Endometrial microvascular endothelial cells (primary cell): ENCODE measurements at regions not wholly inside any gene's neighbourhood (a gene's known extent, or its start where the extent isn't known, plus 50 kb on each side); places are given as distances from the start of the nearest gene placed in this dataset.
"Not testable (repeated sequence)": the region's sequence is repeated elsewhere in the genome, so short reads cannot be mapped to it uniquely, and the experiment has no call there.

ENCODE experiments used
- in situ Hi-C: cut with HindIII; loops from 2 replicates; pipeline ENCODE4 v1.10.0; 2017; ENCODE audit warnings: low sequenced_read_pairs, low pct_unique_long_range_greater_than_20kb; ENCODE audit errors: inconsistent ontology term

DNA sequence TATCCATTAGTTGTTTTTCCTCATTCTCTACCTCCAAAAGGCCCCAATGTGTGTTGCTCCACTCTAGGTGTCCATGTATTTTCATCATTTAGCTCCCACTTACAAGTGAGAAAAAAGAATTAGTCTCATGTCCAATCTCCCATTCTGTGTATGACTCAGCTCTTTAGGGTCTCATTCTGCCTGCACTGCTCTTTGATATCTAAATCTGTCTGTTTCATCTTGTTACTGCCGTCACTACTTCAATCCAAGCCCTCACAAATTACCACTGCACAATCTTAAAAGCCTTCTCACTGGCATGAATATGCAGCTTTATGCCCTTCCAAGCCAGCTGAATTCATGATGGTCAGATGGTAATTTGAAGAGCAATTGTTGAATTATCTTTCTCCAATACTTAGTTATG is 480.5 kb downstream of the TRIB2 start:
- in situ Hi-C loops: no loop called here

DNA sequence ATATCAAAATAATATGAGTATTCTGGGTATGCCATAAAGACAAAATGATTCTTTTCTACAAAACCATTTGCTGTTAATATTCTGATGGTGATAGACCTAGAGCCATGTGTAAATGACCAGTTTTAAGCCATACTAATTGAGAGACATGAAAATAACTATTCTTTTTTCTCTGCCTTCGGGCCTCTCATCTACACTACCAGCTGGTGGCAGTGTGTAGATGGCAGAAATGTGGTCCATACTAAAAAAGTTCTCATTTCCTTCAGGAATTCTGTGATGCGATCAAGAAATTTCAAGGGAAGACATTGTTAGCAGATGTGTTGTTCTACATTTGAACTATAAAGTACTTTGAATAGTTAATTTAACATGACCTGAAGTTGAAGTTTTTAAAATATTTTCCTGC is 485.2 kb downstream of the TRIB2 start:
- in situ Hi-C loops: no loop called here

DNA sequence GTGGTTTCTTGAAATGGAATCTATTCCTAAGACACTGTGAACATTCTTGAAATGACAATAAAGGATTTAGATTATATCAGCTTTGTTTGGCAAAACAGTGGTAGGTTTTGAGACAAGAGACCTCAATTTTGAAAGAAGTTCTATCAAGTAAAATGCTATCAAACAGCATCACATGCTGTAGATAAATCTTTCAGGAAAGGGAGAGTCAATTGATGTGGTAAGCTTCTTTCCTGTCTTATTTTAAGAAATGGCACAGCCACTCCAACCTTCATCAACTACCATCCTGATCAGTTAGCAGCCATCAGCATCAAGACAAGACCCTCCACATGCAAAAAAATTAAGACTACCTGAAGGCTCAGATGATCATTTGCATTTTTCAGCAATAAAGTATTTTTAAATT is 495.4 kb downstream of the TRIB2 start:
- in situ Hi-C loops: no loop called here

DNA sequence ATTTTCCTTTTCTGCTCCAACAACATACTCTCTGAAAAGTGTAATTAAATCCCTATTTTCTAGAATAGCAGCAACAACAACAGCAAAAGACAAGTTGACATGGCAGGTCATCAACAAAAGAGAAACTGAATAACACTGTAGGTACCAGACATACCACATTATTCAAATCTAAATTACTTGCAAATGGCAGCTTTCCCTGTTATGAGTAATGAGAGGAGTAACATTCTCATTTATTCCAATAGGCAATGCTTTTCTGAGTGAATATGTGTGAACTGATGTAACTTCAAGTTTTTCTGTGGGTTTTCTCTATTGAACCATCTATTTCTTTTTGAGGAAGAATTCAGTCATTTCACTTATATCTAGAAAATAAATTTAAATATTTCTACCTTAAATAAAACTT is 501.5 kb downstream of the TRIB2 start:
- in situ Hi-C loops: no loop called here

DNA sequence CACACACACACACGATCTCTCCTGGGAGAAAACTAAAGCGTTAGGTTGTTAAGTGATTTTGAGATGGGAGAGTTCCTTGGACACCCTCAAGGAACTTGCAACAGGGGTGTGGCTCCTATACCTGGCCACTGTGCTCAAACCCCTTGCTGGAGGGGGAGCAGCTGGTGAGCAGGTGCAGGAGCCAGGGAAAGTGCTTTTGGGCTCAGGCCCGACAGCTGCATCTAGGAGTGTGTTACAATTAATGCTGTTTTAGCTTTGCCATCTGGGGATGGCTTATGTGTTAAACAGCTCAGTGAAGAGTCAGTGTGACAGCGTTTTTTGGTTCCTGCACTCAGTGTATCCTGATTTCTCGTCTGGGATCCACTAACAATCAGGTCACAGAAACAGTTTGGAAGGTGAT is 510.8 kb downstream of the TRIB2 start:
- in situ Hi-C loops: no loop called here

DNA sequence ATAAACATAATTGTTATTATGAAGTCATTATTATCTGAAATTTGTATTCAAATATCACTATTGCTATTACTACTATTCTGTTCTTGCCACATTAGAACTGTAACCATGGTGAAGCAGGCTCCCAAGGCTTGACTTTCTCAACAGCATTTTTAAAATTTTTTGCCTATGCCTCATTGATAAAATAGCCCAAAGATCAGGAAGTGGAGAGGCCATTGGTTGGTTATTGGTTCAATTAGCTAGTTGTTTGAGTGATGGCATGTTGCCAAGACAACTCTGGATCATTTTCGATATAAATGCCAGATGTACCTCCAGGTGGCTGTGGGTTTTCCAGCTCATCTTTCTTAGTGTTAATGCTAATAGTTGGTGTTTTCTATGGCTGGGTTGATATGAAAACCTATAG is 513.5 kb downstream of the TRIB2 start:
- in situ Hi-C loops: no loop called here

DNA sequence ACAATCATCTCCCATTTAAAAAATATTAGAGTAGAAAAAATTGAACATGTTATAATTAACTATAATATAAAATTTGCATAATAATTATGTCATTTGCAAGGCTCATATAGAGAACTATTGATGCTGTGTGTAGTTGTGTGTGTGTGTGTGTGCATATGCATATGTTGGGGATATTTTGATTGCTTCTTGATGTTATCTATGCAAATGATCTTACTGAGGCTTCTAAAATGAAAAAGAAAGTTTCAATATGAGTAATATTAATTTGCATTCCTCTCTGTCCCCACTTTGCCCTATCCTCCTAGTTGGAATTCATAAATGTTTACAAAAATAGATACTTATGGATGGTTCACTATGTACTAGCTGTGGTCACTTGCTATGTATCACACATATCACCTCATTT is 523.3 kb downstream of the TRIB2 start:
- in situ Hi-C loops: no loop called here

DNA sequence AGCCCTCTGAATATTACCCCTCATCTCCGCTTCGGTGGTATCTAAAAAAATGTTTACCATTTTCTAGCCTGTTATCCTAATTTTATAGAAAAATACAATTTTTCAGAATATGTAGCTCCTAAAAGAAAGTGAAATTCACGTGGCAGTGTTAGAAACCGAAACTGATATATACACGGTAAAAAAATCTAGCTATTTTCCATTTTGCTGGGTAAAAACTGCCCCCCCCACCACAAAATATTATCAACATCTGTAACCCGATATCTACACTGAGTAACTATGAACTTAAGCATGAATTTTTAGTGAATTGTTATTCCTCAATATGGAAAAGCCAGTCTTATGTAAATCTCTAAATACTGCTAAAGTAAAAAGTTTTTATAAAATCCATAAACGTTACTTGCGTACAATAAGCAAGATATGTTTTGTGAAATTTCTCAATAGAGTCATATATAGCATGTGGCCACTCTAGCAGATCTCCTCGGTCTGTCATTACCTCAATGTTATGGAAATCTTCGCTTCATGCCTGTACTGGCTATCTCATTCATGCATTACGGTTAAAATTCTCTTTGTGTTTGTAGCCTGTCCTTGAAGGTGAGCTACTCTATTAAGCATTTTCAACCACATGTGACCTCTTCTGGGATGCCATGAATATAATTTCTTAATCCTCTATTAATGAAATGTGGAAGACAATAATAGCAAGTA is 524.2 kb downstream of the TRIB2 start:
- in situ Hi-C loops: no loop called here

DNA sequence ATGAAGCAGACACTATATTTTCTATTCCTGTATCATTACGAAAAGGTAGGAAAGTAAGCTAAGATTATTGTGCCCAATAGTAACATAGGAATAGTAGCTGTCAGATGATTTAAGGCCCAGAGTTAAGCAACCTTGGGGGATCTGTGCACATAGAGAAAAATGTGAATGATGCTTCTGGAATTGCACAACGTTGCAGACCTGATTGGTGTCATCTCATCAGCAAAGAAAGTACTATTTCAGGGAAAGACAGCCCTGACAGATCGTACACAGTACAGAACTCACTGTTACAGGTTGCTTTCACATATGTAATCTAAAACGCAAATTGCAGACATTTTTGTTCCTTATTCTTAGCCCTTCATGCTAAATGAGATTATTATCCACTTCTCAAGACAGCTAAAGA is 535.9 kb downstream of the TRIB2 start:
- in situ Hi-C loops: no loop called here

DNA sequence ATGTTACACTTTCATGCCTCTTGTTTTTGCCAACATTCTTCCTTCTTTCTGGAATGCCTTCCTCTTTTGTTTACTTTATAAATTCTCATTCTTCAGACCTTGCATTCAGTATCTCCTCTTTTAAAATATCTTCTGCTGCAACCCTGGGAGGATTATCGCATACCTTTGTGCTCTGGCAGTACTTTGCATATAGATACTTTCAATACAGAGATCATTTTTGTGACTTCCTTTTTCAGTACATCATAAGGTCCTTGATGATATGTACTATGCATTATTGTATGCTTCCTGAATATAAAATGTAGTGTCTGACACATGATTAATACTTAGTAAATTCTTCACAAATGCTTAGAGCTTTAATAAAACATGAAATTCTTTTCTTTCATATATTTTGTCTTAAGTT is 538.7 kb downstream of the TRIB2 start:
- in situ Hi-C loops: no loop called here

DNA sequence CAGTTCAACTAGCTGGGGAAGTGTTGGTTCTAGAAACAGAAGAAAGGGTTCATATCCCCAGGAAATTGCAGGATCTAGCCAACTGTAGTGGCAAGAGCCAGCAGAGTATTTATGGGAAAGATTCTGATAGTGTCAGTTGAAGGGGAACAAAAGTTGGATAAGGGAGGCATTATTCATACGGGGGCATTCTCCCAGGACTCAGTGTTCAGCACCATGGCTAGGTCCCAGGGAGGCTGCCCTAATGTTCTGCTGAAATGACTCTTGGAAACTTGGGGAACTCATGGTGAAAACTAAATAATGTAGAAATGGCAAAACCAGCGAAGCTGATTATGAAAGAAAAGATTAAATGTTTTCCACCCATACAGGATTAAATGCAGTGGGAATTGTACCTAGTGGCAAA is 543.7 kb downstream of the TRIB2 start:
- in situ Hi-C loops: no loop called here

DNA sequence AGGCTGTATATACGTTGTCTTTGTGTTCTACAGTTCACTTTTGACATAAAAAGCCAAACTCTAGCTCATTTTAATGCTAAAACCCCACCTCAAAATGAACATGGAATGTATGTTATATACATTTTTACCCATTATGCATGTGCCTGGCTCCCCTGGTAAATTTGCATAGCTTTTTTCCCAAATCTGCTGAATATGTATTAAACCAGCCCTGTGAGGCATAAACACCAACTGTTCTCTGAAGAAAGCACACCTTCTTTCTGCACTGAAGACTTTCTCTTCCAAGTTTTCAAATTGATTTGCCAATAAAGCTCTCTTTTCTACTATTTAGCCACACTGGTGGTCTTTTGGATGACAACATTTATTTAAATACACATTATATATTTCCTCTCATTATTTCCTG is 549.4 kb downstream of the TRIB2 start:
- in situ Hi-C loops: no loop called here

DNA sequence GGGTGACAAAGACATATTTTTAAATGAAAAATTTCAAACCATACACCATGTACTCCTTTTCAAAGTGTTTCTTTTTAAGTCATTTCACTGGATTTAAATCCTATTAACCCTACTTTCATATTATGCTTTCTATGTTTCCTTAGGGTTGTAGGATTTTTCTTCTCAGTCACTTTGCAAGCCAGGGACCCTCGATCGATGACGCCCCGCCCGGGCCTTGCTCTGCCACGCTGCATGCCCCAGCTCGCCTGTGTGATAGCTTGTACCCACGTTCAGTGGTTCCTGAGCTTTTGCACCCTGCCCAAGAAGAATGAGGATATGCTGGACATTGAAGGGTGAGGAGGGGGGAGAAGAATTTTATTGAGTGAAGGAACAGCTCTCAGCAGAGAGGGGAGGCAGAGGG is 568.0 kb downstream of the TRIB2 start:
- in situ Hi-C loops: no loop called here

DNA sequence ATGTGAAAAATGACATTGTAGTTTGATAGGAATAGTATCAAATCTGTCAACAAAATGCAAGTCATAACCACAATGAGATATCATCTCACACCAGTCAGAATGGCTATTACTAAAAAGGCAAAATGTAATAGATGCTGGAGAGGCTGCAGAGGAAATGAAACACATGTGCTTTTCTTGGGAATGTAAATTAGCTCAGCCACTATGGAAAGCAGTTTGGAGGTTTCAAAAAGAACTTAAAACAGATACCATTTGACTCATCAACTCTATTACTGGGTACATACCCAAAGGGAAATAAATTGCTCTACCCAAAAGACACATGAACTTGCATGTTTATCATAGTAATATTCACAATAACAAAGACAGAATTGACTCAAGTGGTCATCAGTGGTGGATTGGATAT is 572.6 kb downstream of the TRIB2 start:
- in situ Hi-C loops: no loop called here

DNA sequence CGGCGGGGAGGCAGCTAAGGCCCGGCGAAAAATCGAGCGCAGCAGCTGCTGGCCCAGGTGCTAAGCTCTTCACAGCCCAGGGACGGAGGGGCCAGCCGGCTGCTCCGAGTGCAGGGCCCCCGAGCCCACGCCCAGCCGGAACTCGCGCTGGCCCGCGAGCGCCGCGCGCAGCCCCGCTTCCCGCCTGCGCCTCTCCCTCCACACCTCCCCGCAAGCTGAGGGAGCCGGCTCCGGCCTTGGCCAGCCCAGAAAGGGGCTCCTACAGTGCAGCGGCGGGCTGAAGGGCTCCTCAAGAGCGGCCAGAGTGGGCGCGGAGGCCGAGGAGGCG is 591.7 kb downstream of the TRIB2 start:
- in situ Hi-C loops: not testable (repeated sequence)

DNA sequence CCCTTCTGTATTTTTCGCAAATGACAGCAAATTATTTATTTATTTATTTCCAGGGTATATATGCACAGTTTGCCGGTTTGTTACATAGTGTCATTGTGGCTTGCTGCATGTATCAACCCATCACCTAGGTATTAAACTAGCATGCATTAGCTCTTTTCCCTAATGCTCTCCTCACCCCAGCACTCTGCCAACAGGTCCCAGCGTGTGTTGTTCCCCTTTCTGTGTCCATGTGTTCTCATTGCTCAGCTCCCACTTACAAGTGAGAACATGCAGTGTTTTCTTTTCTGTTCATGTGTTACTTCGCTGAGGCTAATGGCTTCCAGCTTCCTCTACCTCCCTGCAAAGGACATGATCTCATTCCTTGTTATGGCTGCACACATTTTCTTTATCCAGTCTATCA is 592.3 kb downstream of the TRIB2 start:
- in situ Hi-C loops: no loop called here

DNA sequence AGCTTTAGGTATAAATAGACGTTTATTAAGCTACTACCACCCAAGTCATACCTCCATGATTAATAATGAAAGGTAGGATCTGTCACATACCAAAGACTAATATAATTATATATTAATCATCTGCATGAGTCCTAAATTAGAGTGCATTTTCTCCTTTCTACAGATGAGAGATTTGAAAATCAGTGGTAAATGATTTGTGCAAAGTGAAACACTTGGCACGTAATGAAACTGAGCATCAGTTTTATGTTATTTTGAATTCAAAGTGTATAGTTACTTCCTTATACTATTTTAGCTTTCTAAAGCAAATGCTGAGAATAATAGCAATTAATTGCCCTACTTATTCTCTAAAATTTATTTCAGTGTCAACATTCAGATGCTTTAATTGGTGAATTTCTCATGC is 615.3 kb downstream of the TRIB2 start:
- in situ Hi-C loops: no loop called here

DNA sequence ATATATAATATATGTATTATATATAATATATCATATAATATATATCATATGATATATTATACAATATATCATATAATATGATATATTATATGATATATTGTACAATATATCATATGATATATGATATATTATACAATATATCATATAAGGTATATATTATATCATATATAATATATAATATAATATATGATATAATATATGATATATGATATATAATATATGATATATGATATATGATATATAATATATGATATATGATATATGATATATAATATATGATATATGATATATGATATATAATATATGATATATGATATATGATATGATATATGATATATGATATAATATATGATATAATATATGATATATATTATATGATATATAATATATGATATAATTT is 617.3 kb downstream of the TRIB2 start:
- in situ Hi-C loops: not testable (repeated sequence)

DNA sequence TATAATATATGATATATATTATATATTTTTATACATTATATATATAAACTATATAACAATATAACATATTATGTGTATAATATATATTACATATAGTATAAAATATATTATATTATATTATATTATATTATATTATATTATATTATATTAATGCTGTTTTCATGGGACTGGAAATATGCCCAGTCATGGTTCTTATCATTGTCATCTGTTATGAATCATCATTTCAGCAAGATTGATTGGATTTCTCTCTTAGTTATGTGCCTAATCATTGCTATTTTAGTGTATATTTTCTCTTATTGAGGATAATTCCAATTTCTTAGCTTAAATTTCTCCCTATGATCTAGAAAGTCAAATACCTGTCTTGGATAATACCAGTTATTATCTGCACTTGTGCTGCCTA is 617.8 kb downstream of the TRIB2 start:
- in situ Hi-C loops: no loop called here

DNA sequence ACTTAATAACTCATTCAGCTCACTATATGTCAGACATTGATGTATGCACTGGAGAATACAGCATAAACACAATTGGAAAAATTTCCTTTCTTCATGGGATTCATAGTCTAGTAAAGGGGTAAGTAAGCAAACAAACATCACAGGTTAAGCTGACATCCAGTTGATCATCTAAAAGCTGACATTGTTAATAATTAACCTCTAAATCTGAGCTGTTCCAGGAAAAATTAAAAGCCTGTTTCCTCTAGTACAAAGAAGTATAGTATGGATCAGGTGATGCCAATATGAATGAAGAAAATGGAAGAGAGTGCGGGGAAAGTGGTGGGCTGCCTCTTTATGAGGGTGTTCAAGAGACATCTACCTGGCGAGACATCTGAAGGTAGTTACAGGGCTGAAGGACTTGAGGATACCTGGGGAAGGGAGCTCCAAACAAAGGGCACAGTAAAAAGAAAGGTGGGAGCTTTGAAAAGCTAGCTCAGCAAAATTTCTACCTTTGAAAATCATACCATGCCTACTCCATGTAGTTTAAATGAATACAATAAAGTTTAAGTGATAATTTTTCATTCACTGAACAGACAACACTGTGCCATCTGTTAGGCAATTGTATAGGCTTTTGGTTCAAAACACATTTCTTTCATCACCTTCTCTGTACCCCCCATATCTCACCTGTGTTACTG is 619.3 kb downstream of the TRIB2 start:
- in situ Hi-C loops: no loop called here

DNA sequence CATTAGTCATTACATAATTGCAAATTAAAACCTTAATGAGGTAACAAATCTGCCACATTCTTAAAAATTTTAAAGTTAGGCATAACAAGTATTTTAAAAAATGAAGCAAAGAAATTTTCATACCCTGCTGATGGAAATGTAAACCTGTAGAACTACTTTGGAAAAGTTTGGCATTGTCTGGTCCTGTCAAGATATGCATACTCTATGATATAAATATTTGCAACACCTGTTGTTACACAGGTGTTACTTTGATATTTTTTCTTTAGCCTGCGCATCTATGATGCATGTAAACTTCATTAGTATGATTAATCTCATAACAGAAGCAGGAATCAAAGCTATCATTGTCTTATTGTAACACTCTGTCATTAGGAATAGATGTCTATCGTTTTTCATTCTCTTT is 634.3 kb downstream of the TRIB2 start:
- in situ Hi-C loops: no loop called here
